Thymus (tissue), 11 donors: ENCODE measurements at regions not wholly inside any gene's neighbourhood (a gene's known extent, or its start where the extent isn't known, plus 50 kb on each side); places are given as distances from the start of the nearest gene placed in this dataset.

ENCODE experiments used
- DNase-seq, 9 donors: peaks; one replicate each; pipeline ENCODE4 v3.0.0-alpha.2; 2013; ENCODE audit warnings: low spot score in 9 of 9, low read depth in 6 of 9, missing footprints in 1 of 9
- H3K27ac ChIP-seq, 2 donors: one replicate each; pipeline ENCODE4 v1.5.1; 2013; ENCODE audit warnings: control low read depth in 1 of 2, low read depth in 1 of 2, low read length in 1 of 2, mild to moderate bottlenecking in 1 of 2, moderate library complexity in 1 of 2
- H3K27me3 ChIP-seq, 2 donors: one replicate each; pipeline ENCODE4 v1.5.1; 2013; ENCODE audit warnings: low read length in 1 of 2; ENCODE audit not compliant: control insufficient read depth in 2 of 2, insufficient read depth in 1 of 2
- H3K36me3 ChIP-seq, 2 donors: one replicate each; pipeline ENCODE4 v1.5.1; 2013; ENCODE audit warnings: low read length in 1 of 2, mild to moderate bottlenecking in 1 of 2, moderate library complexity in 1 of 2; ENCODE audit not compliant: control insufficient read depth in 2 of 2, insufficient read depth in 2 of 2
- H3K4me1 ChIP-seq, 2 donors: one replicate each; pipeline ENCODE4 v1.5.1; 2013; ENCODE audit warnings: low read length in 2 of 2; ENCODE audit not compliant: control insufficient read depth in 2 of 2, insufficient read depth in 2 of 2
- H3K4me3 ChIP-seq, 2 donors: one replicate each; pipeline ENCODE4 v1.5.1; 2013; ENCODE audit warnings: low read length in 2 of 2, control low read depth in 1 of 2, mild to moderate bottlenecking in 1 of 2
- H3K9me3 ChIP-seq, 2 donors: one replicate each; pipeline ENCODE4 v1.5.1; 2013; ENCODE audit warnings: low read length in 1 of 2, mild to moderate bottlenecking in 1 of 2; ENCODE audit not compliant: control insufficient read depth in 2 of 2, insufficient read depth in 1 of 2
- WGBS: extraction: QIAGEN DNeasy Blood & Tissue Kit; methylation state at CpG from one replicate; pipeline ENCODE4 v1.1.7; 2013; 5-methylcytosine and 5-hydroxymethylcytosine counted together
- donor health status: healthy.

GRCh38 chr5:81838307-81838906, 87.5 kb upstream of the SSBP2 start:
- Histone ChIP-seq H3K36me3 (no peaks in the 10 kb centered on the region), H3K4me3 (no peak overlapping the region), H3K27me3 (no peaks in the 10 kb centered on the region), H3K27ac (no peak overlapping the region), H3K9me3 (no peaks in the 10 kb centered on the region), H3K4me1 (peaks cover 7 to 8% of the 10 kb centered on the region in 2 donors)
- WGBS, result 53% methylated on average over 2 of the region's 2 CpGs
- DNase-seq, result peak in 3 of 9 donors; percentile 43 to 74 (median 52)

GRCh38 chr5:81837667-81838306, 86.9 kb upstream of the SSBP2 start:
- no peaks in the 10 kb centered on the region for H3K27me3 ChIP-seq
- DNase-seq, result no peak
- H3K9me3 ChIP-seq, result no peaks in the 10 kb centered on the region
- H3K27ac ChIP-seq, result no peak overlapping the region
- H3K4me1 ChIP-seq, result peaks cover 7 to 8% of the 10 kb centered on the region in 2 donors
- WGBS, result 96% methylated on average over 4 of the region's 4 CpGs
- no peak overlapping the region for H3K4me3 ChIP-seq
- H3K36me3 ChIP-seq, result no peaks in the 10 kb centered on the region

- no peak overlapping the region for H3K4me3 ChIP-seq
- WGBS, result 97% methylated on average over 4 of the region's 4 CpGs
These were observed 85.0 kb upstream of the SSBP2 start for GRCh38 chr5:81835814-81836367.

GRCh38 chr5:81834021-81834660, 83.2 kb upstream of the SSBP2 start:
- Histone ChIP-seq H3K9me3 (no peaks in the 10 kb centered on the region), H3K36me3 (no peaks in the 10 kb centered on the region), H3K27me3 (no peaks in the 10 kb centered on the region), H3K4me1 (peaks cover 7 to 8% of the 10 kb centered on the region in 2 donors), H3K27ac (no peak overlapping the region), H3K4me3 (no peak overlapping the region)
- WGBS, result 89% methylated on average over 11 of the region's 11 CpGs
- DNase-seq, result no peak

More at GRCh38 chr5:81835814-81836367, 85.0 kb upstream of the SSBP2 start:
- Histone ChIP-seq H3K27me3 (no peaks in the 10 kb centered on the region), H3K36me3 (no peaks in the 10 kb centered on the region), H3K27ac (no peak overlapping the region), H3K4me1 (peaks cover 7 to 8% of the 10 kb centered on the region in 2 donors), H3K9me3 (no peaks in the 10 kb centered on the region)
- no peak for DNase-seq

- Histone ChIP-seq H3K9me3 (peaks cover 0 to 4% of the 10 kb centered on the region in 2 donors), H3K27me3 (no peaks in the 10 kb centered on the region), H3K27ac (no peak overlapping the region), H3K36me3 (no peaks in the 10 kb centered on the region), H3K4me1 (no peaks in the 10 kb centered on the region), H3K4me3 (no peak overlapping the region)
- no peak for DNase-seq
- WGBS, result 47% methylated on average over 2 of the region's 2 CpGs
These were observed 79.7 kb upstream of the SSBP2 start for GRCh38 chr5:81830596-81830995.

- Histone ChIP-seq H3K9me3 (peaks cover 0 to 4% of the 10 kb centered on the region in 2 donors), H3K36me3 (no peaks in the 10 kb centered on the region), H3K4me1 (no peaks in the 10 kb centered on the region), H3K4me3 (no peak overlapping the region), H3K27me3 (no peaks in the 10 kb centered on the region), H3K27ac (no peak overlapping the region)
- 62% methylated on average over 5 of the region's 5 CpGs for WGBS
- no peak for DNase-seq
These were observed 78.3 kb upstream of the SSBP2 start for GRCh38 chr5:81829242-81829641.

- WGBS, result 96% methylated on average over 1 of the region's 1 CpG
- H3K36me3 ChIP-seq, result no peaks in the 10 kb centered on the region
- H3K9me3 ChIP-seq, result peaks cover 0 to 4% of the 10 kb centered on the region in 2 donors
- no peak for DNase-seq
- H3K27me3 ChIP-seq, result no peaks in the 10 kb centered on the region
- H3K4me3 ChIP-seq, result no peak overlapping the region
- no peaks in the 10 kb centered on the region for H3K4me1 ChIP-seq
- no peak overlapping the region for H3K27ac ChIP-seq
These were observed 76.6 kb upstream of the SSBP2 start for GRCh38 chr5:81827500-81827899.

GRCh38 chr5:81826128-81826527, 75.2 kb upstream of the SSBP2 start:
- Histone ChIP-seq H3K4me3 (no peak overlapping the region), H3K4me1 (no peaks in the 10 kb centered on the region), H3K9me3 (peaks cover 0 to 4% of the 10 kb centered on the region in 2 donors), H3K36me3 (no peaks in the 10 kb centered on the region), H3K27me3 (no peaks in the 10 kb centered on the region), H3K27ac (no peak overlapping the region)
- WGBS, result 75% methylated on average over 2 of the region's 2 CpGs
- DNase-seq, result no peak

GRCh38 chr5:81825237-81825636, 74.3 kb upstream of the SSBP2 start:
- WGBS, result 61% methylated on average over 3 of the region's 3 CpGs
- H3K4me3 ChIP-seq, result no peak overlapping the region
- H3K4me1 ChIP-seq, result peaks cover 0 to 4% of the 10 kb centered on the region in 2 donors
- peaks cover 0 to 4% of the 10 kb centered on the region in 2 donors for H3K9me3 ChIP-seq
- no peaks in the 10 kb centered on the region for H3K36me3 ChIP-seq
- DNase-seq, result no peak
- H3K27me3 ChIP-seq, result no peaks in the 10 kb centered on the region
- no peak overlapping the region for H3K27ac ChIP-seq
